KMS-11 (cell line): ENCODE measurements at regions not wholly inside any gene's neighbourhood (a gene's known extent, or its start where the extent isn't known, plus 50 kb on each side); places are given as distances from the start of the nearest gene placed in this dataset.

ENCODE experiments used
- H2AFZ ChIP-seq: fragments of 200-600 bp; sonication (generic); 2 replicates; pipeline ENCODE4 v1.6.1; 2016; ENCODE audit warnings: antibody characterized with exemption, mixed run types, low read depth
- H3K27ac ChIP-seq: fragments of 200-600 bp; sonication (generic); 2 replicates; pipeline ENCODE4 v1.6.1; 2016; ENCODE audit warnings: mild to moderate bottlenecking, mixed run types
- H3K27me3 ChIP-seq: fragments of 200-600 bp; sonication (generic); 2 replicates; pipeline ENCODE4 v1.6.1; 2017; ENCODE audit warnings: mild to moderate bottlenecking, low read depth, mixed run types, moderate library complexity; ENCODE audit not compliant: insufficient read depth
- H3K36me3 ChIP-seq: fragments of 200-600 bp; sonication (generic); 2 replicates; pipeline ENCODE4 v1.6.1; 2017; ENCODE audit warnings: mild to moderate bottlenecking, mixed run types; ENCODE audit not compliant: insufficient read depth
- H3K4me1 ChIP-seq: fragments of 200-600 bp; sonication (generic); 2 replicates; pipeline ENCODE4 v1.6.1; 2016; ENCODE audit warnings: mild to moderate bottlenecking, low read depth, mixed run types; ENCODE audit not compliant: poor library complexity, severe bottlenecking
- H3K4me2 ChIP-seq: fragments of 200-600 bp; sonication (generic); 2 replicates; pipeline ENCODE4 v1.7.0; 2016; ENCODE audit warnings: mild to moderate bottlenecking, mixed run types
- H3K4me3 ChIP-seq: fragments of 200-600 bp; sonication (generic); IDR thresholded peaks from 2 replicates; pipeline ENCODE4 v1.6.1; 2017; ENCODE audit warnings: low read depth, low read length, mixed read lengths; ENCODE audit not compliant: insufficient read depth
- H3K79me2 ChIP-seq: fragments of 200-600 bp; sonication (generic); 2 replicates; pipeline ENCODE4 v1.6.1; 2016; ENCODE audit warnings: low read depth, mixed run types; ENCODE audit not compliant: insufficient read depth
- H3K9ac ChIP-seq: fragments of 200-600 bp; sonication (generic); 2 replicates; pipeline ENCODE4 v1.6.1; 2016; ENCODE audit warnings: mild to moderate bottlenecking, mixed run types
- H4K20me1 ChIP-seq: fragments of 200-600 bp; sonication (generic); 2 replicates; pipeline ENCODE4 v1.6.1; 2016; ENCODE audit warnings: mild to moderate bottlenecking, mixed run types; ENCODE audit not compliant: insufficient read depth
- TF ChIP-seq, protein P1 (sequence below): fragments of 200-600 bp; sonication (generic); conservative IDR thresholded peaks from 2 replicates; pipeline ENCODE4 v1.6.1; 2017; ENCODE audit warnings: low read depth, mild to moderate bottlenecking, antibody characterized with exemption, low read length, moderate library complexity, mixed read lengths

GRCh38 chr11:70883973-70884623, 368.3 kb downstream of the SHANK2 start:
- H3K9ac ChIP-seq: no peak overlapping the region
- H4K20me1 ChIP-seq: no peaks in the 10 kb centered on the region
- H3K4me1 ChIP-seq: no peaks in the 10 kb centered on the region
- TF ChIP-seq, protein P1, sequence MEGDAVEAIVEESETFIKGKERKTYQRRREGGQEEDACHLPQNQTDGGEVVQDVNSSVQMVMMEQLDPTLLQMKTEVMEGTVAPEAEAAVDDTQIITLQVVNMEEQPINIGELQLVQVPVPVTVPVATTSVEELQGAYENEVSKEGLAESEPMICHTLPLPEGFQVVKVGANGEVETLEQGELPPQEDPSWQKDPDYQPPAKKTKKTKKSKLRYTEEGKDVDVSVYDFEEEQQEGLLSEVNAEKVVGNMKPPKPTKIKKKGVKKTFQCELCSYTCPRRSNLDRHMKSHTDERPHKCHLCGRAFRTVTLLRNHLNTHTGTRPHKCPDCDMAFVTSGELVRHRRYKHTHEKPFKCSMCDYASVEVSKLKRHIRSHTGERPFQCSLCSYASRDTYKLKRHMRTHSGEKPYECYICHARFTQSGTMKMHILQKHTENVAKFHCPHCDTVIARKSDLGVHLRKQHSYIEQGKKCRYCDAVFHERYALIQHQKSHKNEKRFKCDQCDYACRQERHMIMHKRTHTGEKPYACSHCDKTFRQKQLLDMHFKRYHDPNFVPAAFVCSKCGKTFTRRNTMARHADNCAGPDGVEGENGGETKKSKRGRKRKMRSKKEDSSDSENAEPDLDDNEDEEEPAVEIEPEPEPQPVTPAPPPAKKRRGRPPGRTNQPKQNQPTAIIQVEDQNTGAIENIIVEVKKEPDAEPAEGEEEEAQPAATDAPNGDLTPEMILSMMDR: no peak
- H2AFZ ChIP-seq: no peak overlapping the region
- H3K27ac ChIP-seq: no peak overlapping the region
- no peaks in the 10 kb centered on the region; the same call in 1 of the 2 replicates for H3K27me3 ChIP-seq
- no peak overlapping the region for H3K4me3 ChIP-seq
- no peaks in the 10 kb centered on the region for H3K79me2 ChIP-seq
- no peaks in the 10 kb centered on the region for H3K36me3 ChIP-seq
- no peak overlapping the region for H3K4me2 ChIP-seq

DNA sequence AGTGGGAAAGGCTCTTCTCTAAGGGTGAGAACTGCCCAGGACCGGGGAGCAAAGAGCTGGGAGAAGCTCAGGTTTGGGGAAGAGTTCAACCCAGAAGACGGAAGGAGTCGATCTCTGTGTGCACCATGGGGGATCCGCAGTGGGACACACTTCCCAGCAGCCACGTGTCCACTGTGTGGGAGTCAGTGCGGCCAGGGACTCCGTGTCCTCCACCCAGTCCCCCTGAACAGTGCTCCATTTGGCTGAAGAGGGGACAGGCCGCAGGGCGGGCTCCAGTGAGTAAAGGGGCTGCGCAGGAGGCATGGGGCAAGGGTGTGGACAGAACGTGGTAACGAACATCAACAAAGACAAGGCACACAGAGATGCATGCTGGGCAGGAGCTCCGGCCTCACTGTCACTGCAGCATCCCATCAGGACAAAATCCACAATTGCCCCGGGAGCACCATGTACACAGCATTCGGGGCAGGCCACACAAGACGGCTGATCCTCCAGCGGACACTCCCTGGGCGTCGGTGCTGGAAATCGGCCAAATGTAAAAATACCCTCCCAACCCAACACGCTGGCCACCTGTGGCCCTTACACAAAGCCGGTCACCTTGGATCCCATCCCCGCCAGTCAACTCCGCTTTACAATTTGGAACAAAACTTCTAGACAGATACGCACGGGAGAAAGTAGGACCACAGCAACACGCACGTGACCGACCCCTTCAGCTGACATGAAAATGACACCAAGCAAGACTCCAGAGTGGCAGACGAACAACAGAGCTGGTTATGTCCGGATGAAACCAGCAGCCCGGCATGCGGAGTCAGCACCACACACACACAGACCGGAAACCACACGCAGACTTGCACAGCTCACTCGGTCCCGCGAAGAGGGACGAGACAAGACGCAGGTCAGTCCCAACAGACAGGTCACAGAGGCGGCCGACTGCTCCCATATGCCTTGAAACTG, 366.8 kb downstream of the SHANK2 start:
- Histone ChIP-seq H3K27me3 (no peaks in the 10 kb centered on the region), H4K20me1 (no peaks in the 10 kb centered on the region), H3K79me2 (no peaks in the 10 kb centered on the region), H3K4me3 (no peak overlapping the region), H3K9ac (no peak overlapping the region), H2AFZ (no peak overlapping the region), H3K36me3 (no peaks in the 10 kb centered on the region), H3K27ac (no peak overlapping the region), H3K4me2 (no peak overlapping the region), H3K4me1 (no peaks in the 10 kb centered on the region)
- TF ChIP-seq, protein P1: no peak

DNA sequence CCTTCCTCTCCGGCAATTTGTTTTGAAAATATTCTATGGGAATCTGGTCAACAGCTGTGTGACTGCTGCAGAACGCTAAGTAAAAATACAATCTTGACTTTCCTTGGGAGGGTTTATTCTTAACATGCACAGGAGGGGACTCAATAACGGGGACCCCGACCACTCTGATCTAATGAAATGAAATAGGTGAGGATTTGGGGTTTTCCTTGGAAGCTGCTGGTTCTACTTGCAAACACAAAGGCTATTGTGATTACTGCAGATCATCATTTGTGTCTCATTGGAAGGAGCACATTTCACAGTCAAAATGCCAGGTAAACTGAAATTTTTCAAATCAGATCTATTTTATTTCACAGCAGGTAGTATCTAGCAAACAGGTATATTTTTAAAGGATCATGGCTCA, 366.1 kb downstream of the SHANK2 start:
- TF ChIP-seq, protein P1: no peak
- H3K27ac ChIP-seq: no peak overlapping the region
- H4K20me1 ChIP-seq: no peaks in the 10 kb centered on the region
- H3K79me2 ChIP-seq: no peaks in the 10 kb centered on the region
- H3K4me3 ChIP-seq: no peak overlapping the region
- H3K27me3 ChIP-seq: no peaks in the 10 kb centered on the region
- H3K36me3 ChIP-seq: no peaks in the 10 kb centered on the region
- no peaks in the 10 kb centered on the region for H3K4me1 ChIP-seq
- H3K9ac ChIP-seq: no peak overlapping the region
- no peak overlapping the region for H3K4me2 ChIP-seq
- no peak overlapping the region for H2AFZ ChIP-seq

DNA sequence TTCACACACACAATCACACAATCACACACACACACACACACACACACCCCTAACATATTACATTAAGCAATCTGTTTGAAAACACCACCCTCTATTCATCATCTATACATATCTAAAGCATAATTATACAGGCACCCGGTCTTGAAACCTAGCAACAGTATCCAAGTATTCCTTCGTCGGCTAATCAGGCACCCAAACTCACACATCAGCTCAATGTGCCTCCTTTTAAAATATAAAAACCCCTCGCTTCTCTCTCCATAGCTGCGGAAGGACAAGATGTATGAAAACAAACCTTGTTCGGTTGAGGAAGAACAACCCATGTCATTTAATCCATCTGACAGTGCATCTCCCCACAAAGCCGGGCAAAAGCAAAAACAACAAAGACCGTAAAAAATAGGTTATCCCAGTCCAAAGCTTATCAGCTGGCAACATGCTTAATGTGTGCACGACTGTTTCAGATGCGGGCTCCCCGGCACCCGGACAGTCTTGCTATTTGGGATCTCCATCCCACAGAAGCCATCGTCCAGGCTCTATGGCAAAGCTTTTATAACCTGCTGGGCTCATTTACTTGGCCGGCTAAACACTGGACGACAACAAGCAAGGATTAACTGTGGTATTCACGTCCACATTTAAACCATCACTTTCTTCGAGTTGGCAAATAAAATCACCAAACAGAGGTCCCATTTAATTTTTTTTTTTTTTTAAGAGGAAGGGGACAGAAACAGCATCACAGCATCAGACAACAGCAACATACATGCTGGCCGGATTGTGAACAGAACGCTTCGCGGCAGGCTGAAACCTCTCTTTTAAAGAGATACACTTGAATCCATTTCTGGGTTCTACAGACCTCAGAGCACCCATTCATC, 365.5 kb downstream of the SHANK2 start:
- H3K27ac ChIP-seq: no peak overlapping the region
- H3K4me3 ChIP-seq: no peak overlapping the region
- H3K4me1 ChIP-seq: no peaks in the 10 kb centered on the region
- TF ChIP-seq, protein P1: no peak
- H3K36me3 ChIP-seq: no peaks in the 10 kb centered on the region
- no peaks in the 10 kb centered on the region for H3K79me2 ChIP-seq
- H3K9ac ChIP-seq: no peak overlapping the region
- no peaks in the 10 kb centered on the region for H4K20me1 ChIP-seq
- H2AFZ ChIP-seq: no peak overlapping the region
- no peak overlapping the region for H3K4me2 ChIP-seq
- no peaks in the 10 kb centered on the region for H3K27me3 ChIP-seq
